ENCODE measurements at regions not wholly inside any gene's neighbourhood (a gene's known extent, or its start where the extent isn't known, plus 50 kb on each side); places are given as distances from the start of the nearest gene placed in this dataset.

- Histone ChIP-seq H3K27me3 (replicated peaks; ENCODE audit: control insufficient read depth, insufficient read depth, low read length) (no peaks in the 10 kb centered on the region), H3K4me1 (peaks cover 17% of the 10 kb centered on the region), H3K4me3 (ENCODE audit: low read depth, low read length) (no peak overlapping the region), H3K9me3 (no peaks in the 10 kb centered on the region), H3K36me3 (ENCODE audit: control insufficient read depth, insufficient read depth, low read length) (no peaks in the 10 kb centered on the region)
- no TSS peak for BruUV-seq (replicated peaks)
- Mint-ChIP-seq H3K4me3 (ENCODE audit: unreplicated experiment) (no peak overlapping the region), H3K27ac (ENCODE audit: unreplicated experiment) (no peak overlapping the region), H3K36me3 (ENCODE audit: insufficient read depth, unreplicated experiment) (no peaks in the 10 kb centered on the region), H3K27me3 (ENCODE audit: insufficient read depth, unreplicated experiment) (no peaks in the 10 kb centered on the region), H3K9me3 (ENCODE audit: unreplicated experiment) (no peaks in the 10 kb centered on the region), H3K4me1 (ENCODE audit: low read depth, unreplicated experiment) (peaks cover 13% of the 10 kb centered on the region)
- POLR2A ChIA-PET, result no interaction called here
- intact Hi-C loops (cut with micrococcal nuclease; ENCODE audit: unreplicated experiment), result no loop called here
- no peak for DNase-seq
- TF ChIP-seq CTCF (IDR thresholded peaks at IDR 0.05; ENCODE audit: insufficient read depth in 1 of 2, low read depth in 1 of 2, low read length in 1 of 2, severe bottlenecking in 1 of 2, unreplicated experiment in 1 of 2), result no peak
- CTCF ChIA-PET, result no interaction called here
These were observed 51.7 kb upstream of the SMAD3 start for GRCh38 chr15:67013696-67014095.

Measured in Caco-2 (cell line).